ENCODE measurements at regions not wholly inside any gene's neighbourhood (a gene's known extent, or its start where the extent isn't known, plus 50 kb on each side); places are given as distances from the start of the nearest gene placed in this dataset.

GRCh38 chr9:99294850-99295461 is 72.9 kb downstream of the SEC61B start:
- TF ChIP-seq CTCF (IDR thresholded peaks at IDR 0.05) = no peak
- TF ChIP-seq POLR2A (IDR thresholded peaks at IDR 0.05) = no peak
